ENCODE measurements at regions not wholly inside any gene's neighbourhood (a gene's known extent, or its start where the extent isn't known, plus 50 kb on each side); places are given as distances from the start of the nearest gene placed in this dataset.

DNA sequence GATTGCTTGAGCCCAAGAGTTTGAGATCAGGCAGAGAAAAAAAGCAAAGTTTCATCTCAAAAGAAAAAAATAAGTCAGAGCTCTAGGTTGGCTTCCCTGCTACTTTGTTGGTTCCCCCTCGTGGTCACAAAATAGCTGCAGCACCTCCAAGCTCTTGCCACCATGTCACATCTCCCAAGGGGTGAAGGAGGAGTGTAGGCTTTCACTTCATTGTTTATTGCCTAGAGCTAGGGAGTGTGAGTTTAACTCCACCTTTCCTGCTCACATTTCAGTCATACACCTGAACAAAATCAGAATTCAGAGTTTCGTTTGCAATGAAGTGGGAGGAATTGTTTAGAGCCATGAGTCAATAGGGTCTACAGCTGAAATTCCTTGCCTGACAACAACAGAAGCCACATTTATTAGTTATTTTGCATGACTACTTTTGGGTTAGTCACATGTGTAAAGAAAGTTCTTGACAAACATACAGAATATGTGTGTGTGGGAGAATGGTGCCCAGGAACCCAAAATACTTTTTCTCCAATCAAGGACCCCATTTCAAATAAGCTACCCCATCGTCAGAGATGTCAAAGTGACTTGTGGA lies 56.2 kb upstream of the UFL1 start:
- DNase-seq (ENCODE audit: low spot score), result no peak

DNA sequence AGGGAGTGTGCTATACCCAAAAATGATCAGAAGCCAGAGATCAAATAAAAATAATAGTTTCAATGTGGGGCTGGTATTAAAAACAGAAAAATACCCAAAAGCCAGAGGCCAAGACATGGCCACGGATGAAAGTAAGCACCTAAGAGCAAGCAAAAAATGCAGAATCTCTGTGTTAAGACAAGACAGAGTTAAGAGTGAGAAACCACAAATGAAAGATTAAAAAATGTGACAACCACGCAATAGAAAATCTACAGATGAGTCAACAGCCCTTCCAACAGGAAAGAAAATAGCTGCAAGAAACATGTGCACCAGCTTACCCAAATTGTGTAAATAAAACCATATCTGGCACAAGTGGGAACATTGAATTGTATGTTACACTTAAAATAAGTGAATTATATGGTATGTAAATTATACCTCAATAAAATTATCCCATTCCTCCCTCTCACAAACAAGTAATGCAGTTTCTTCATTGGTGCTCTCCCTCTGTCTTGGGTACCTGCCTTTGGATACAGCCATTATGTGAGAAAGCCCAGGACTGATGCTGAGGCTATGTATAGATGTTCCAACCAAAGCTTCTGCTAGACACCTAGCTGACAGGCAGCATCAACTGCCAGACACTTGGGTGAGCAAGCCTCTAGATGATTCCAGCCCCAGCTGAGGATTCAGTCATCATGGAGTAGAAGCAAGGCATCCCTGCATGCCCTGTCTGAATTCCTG lies 55.3 kb upstream of the UFL1 start:
- no peak for DNase-seq (ENCODE audit: low spot score)

DNA sequence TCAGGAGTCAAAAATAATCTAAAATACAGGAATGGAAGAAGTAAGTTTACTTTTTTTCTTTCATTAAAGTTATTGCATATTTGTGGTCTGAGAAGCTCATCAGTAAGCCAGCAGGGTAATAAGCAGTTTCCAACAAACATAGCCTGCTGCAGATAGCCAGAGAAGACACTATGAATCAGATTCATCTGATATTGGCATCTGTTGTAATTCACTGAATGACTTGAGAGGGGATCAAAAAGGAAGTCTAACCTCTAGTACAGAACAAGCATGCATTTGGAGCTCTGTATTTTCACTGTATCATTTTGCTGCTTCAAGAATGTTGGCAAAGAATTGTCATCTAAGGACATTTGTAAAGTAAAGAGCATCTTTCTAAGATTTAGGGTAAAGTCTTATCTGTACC lies 53.8 kb upstream of the UFL1 start:
- DNase-seq (ENCODE audit: low spot score), result no peak

DNA sequence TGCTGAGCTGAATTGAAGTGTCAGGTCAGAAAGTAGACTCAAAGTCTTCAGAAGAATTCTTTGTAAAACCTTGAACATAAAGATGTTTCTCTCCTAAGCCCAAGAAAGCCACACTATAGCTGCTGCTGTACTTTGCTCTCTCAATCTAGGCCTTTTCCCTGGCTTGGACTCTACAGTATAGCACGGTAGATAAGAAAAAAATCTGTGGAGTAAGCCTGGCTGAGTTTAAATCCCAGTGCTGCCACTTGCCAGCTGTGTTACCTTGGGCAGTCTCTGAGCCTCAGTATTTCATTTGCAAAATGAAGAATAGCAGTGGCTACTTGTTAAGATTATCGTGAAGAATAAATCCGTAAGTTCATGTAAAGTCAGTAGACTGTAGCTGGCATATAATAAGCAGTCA lies 53.3 kb upstream of the UFL1 start:
- DNase-seq (ENCODE audit: low spot score), result no peak

DNA sequence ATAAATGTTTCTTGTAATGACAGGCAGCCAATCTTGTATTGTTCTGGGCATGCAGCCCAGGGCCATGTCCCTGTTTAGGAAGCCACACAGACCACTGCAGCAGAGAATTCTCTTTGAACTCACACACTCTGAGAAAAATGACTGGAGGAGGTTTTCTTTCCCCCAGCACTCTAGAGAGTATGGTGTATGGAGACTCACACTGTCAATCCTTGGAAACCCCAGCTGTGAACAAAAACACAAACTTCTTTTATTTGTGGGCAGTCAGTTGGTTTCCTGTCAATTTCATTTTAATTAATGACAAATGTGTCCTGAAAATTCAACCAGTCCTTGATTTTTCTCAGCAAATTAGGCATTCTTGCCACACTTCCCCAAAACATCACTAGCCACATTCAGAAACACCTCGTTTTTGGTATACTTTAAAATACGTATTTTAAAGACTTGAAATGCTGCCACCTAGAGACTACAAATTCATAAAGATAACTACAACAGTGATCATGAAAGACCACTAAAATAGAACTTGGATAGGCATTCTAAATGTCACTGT lies 52.9 kb upstream of the UFL1 start:
- DNase-seq (ENCODE audit: low spot score), result no peak

DNA sequence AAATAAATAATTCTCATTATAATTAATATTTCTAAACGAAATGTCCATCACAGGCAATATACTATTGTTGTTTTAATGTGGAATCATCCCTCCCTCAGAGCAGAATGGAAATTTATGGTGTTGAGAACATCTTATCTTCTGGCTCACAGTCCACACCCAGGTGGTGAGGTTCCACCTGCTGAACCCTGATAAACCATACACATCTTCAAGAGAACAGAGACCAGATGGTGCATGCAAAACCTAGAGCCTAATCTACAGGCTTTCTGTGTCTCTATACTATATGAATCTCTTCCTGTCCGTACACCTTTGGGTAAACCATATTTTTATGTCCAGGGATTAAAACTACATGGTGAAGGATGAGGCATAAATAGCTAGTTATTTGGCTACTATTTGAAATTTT lies 52.3 kb upstream of the UFL1 start:
- no peak for DNase-seq (ENCODE audit: low spot score)

DNA sequence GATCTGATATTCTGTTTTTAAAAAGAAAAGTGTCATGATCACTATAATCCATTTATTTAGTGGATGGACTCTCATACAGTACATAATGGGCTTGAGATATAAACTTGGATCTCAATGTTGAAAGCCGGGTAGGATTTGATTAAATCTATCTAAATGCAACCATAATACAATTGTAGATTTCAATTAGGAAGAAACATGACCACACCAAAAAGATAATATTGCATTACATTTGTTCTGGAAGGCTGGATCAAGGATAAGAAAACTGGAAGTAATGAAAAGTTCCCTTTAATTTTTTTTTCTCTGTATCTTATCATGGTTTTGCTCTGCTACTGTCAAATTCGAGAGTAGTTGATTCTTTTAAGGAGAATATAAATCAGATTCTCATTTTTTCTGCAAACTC lies 51.3 kb upstream of the UFL1 start:
- no peak for DNase-seq (ENCODE audit: low spot score)

Measured in SW480 (cell line).